CD4-positive, alpha-beta T cell (primary cell): ENCODE measurements at regions not wholly inside any gene's neighbourhood (a gene's known extent, or its start where the extent isn't known, plus 50 kb on each side); places are given as distances from the start of the nearest gene placed in this dataset.

ENCODE experiments used
- ATAC-seq: fragments of 200-7000 bp; cut with Tn5 transposase; one replicate; pipeline ENCODE4 v1.10.0; 2022; ENCODE audit warnings: mild to moderate bottlenecking; ENCODE audit not compliant: poor library complexity
- CTCF ChIA-PET: fragments of 350-600 bp; sonication (Branson Sonifier 250); formaldehyde crosslinking; loops from one replicate; lab custom pipeline; 2021; ENCODE audit warnings: antibody characterized with exemption, inconsistent platforms; lab: Charles Lee
- POLR2A ChIA-PET: fragments of 350-600 bp; sonication (Branson Sonifier 250); formaldehyde crosslinking; loops from one replicate; lab custom pipeline; 2021; ENCODE audit warnings: antibody characterized with exemption, inconsistent platforms; lab: Charles Lee
- DNase-seq, 14 experiments: peaks; one replicate each; pipeline ENCODE4 v3.0.0-alpha.2; 2013 to 2020; ENCODE audit warnings: mixed read lengths in 2 of 14
- H3K27ac ChIP-seq, 2 donors: one replicate each; pipeline versions ENCODE4 v1.5.1 to v1.7.0; 2013; ENCODE audit warnings: low read length in 2 of 2, low read depth in 1 of 2, mild to moderate bottlenecking in 1 of 2
- H3K27me3 ChIP-seq, 2 experiments: 1 replicate in 1 of 2; 2 replicates in 1 of 2; pipeline versions ENCODE4 v1.6.1 to v1.7.0; 2013; ENCODE audit warnings: low read length in 2 of 2, control low read depth in 1 of 2, mild to moderate bottlenecking in 1 of 2, moderate library complexity in 1 of 2; ENCODE audit not compliant: insufficient read depth in 2 of 2, control insufficient read depth in 1 of 2
- H3K36me3 ChIP-seq: one replicate; pipeline ENCODE4 v1.6.1; 2013; ENCODE audit warnings: low read length, control low read depth; ENCODE audit not compliant: insufficient read depth
- H3K4me1 ChIP-seq: one replicate; pipeline ENCODE4 v1.6.1; 2013; ENCODE audit warnings: low read length, control low read depth; ENCODE audit not compliant: insufficient read depth
- H3K4me3 ChIP-seq: one replicate; pipeline ENCODE4 v1.5.1; 2013; ENCODE audit warnings: mild to moderate bottlenecking, low read length, moderate library complexity
- H3K9me3 ChIP-seq, 2 experiments: 1 replicate in 1 of 2; 2 replicates in 1 of 2; pipeline versions ENCODE4 v1.6.1 to v1.7.0; 2013; ENCODE audit warnings: low read length in 2 of 2, mild to moderate bottlenecking in 2 of 2, control low read depth in 1 of 2, moderate library complexity in 1 of 2; ENCODE audit not compliant: control insufficient read depth in 1 of 2, insufficient read depth in 1 of 2
- H3K27ac Mint-ChIP-seq: one replicate; pipeline ENCODE4 v1.8.0; 2020; ENCODE audit warnings: mixed read lengths
- H3K27me3 Mint-ChIP-seq: one replicate; pipeline ENCODE4 v1.8.0; 2021; ENCODE audit warnings: mixed read lengths
- H3K36me3 Mint-ChIP-seq: one replicate; pipeline ENCODE4 v1.8.0; 2021; ENCODE audit warnings: low read depth, mixed read lengths
- H3K4me1 Mint-ChIP-seq: one replicate; pipeline ENCODE4 v1.8.0; 2021; ENCODE audit warnings: low read depth, mixed read lengths
- H3K4me3 Mint-ChIP-seq: one replicate; pipeline ENCODE4 v1.8.0; 2020; ENCODE audit warnings: mild to moderate bottlenecking, mixed read lengths
- H3K9me3 Mint-ChIP-seq: one replicate; pipeline ENCODE4 v1.8.0; 2020; ENCODE audit warnings: mixed read lengths
- intact Hi-C, 2 experiments: fragments of 100-400 bp; cut with DNase I in 1 of 2; cut with micrococcal nuclease in 1 of 2; formaldehyde crosslinking; loops; one replicate each; pipeline versions ENCODE4 v1.15.1 to v1.9.0; 2023 to 2025; cut with DNase I, micrococcal nuclease
- TF ChIP-seq, protein P1 (sequence below): fragments of 200-600 bp; IDR thresholded peaks from one replicate; pipeline ENCODE4 v1.8.0; 2022; ENCODE audit warnings: antibody characterized with exemption, mild to moderate bottlenecking

- CTCF ChIA-PET = no interaction called here
- intact Hi-C loops = no loop called here
- TF ChIP-seq, protein P1, sequence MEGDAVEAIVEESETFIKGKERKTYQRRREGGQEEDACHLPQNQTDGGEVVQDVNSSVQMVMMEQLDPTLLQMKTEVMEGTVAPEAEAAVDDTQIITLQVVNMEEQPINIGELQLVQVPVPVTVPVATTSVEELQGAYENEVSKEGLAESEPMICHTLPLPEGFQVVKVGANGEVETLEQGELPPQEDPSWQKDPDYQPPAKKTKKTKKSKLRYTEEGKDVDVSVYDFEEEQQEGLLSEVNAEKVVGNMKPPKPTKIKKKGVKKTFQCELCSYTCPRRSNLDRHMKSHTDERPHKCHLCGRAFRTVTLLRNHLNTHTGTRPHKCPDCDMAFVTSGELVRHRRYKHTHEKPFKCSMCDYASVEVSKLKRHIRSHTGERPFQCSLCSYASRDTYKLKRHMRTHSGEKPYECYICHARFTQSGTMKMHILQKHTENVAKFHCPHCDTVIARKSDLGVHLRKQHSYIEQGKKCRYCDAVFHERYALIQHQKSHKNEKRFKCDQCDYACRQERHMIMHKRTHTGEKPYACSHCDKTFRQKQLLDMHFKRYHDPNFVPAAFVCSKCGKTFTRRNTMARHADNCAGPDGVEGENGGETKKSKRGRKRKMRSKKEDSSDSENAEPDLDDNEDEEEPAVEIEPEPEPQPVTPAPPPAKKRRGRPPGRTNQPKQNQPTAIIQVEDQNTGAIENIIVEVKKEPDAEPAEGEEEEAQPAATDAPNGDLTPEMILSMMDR = no peak
- no peak overlapping the region for H3K4me3 ChIP-seq
- DNase-seq (no peak), ATAC-seq (no peak)
- no peak overlapping the region for H3K27ac ChIP-seq
- Mint-ChIP-seq H3K4me3 (no peak overlapping the region), H3K4me1 (no peaks in the 10 kb centered on the region), H3K27ac (no peak overlapping the region), H3K36me3 (no peaks in the 10 kb centered on the region), H3K27me3 (peaks cover 41% of the 10 kb centered on the region), H3K9me3 (peaks cover 3% of the 10 kb centered on the region)
- no peaks in the 10 kb centered on the region for H3K27me3 ChIP-seq
- H3K4me1 ChIP-seq = no peaks in the 10 kb centered on the region
- H3K9me3 ChIP-seq = peaks cover 0 to 4% of the 10 kb centered on the region in 2 experiments
- no peaks in the 10 kb centered on the region for H3K36me3 ChIP-seq
- POLR2A ChIA-PET = no interaction called here
Measured at GRCh38 chr17:33366960-33367359, 73.9 kb upstream of the ASIC2 start.

DNA sequence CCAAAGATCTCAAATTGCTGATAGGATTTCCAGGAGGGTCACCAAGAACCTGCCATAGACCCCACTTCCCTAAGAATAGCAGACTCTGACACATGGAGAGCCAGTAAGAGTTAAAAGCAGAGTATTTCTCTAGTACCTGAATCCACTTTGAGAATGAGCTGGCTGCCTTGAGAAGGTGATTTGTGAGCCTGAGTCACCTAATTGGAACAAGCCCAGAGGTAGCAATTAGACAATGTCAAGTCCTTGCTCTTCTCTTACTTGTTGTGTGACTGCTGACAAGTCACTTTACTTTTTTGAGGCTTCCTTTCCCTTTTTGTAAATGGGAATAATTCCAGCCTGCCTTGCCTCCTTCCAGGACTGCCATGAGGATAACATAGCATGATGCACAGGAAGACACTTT, 76.1 kb upstream of the ASIC2 start:
- Histone ChIP-seq H3K4me3 (no peak overlapping the region), H3K9me3 (peaks cover 0 to 4% of the 10 kb centered on the region in 2 experiments), H3K36me3 (no peaks in the 10 kb centered on the region), H3K4me1 (no peaks in the 10 kb centered on the region), H3K27me3 (no peaks in the 10 kb centered on the region), H3K27ac (no peak overlapping the region)
- H3K36me3 Mint-ChIP-seq = no peaks in the 10 kb centered on the region
- H3K4me3 Mint-ChIP-seq = no peak overlapping the region
- CTCF ChIA-PET = no interaction called here
- H3K27me3 Mint-ChIP-seq = peaks cover 43% of the 10 kb centered on the region
- H3K27ac Mint-ChIP-seq = no peak overlapping the region
- POLR2A ChIA-PET = no interaction called here
- TF ChIP-seq, protein P1 = no peak
- no peaks in the 10 kb centered on the region for H3K4me1 Mint-ChIP-seq
- no peak for DNase-seq
- intact Hi-C loops = no loop called here
- peaks cover 3% of the 10 kb centered on the region for H3K9me3 Mint-ChIP-seq
- no peak for ATAC-seq

- Histone ChIP-seq H3K27ac (no peak overlapping the region), H3K4me1 (no peaks in the 10 kb centered on the region), H3K27me3 (no peaks in the 10 kb centered on the region), H3K36me3 (no peaks in the 10 kb centered on the region), H3K9me3 (peaks cover 0 to 4% of the 10 kb centered on the region in 2 experiments), H3K4me3 (no peak overlapping the region)
- CTCF ChIA-PET = no interaction called here
- Mint-ChIP-seq H3K4me3 (no peak overlapping the region), H3K4me1 (no peaks in the 10 kb centered on the region), H3K36me3 (no peaks in the 10 kb centered on the region), H3K9me3 (peaks cover 3% of the 10 kb centered on the region), H3K27ac (no peak overlapping the region), H3K27me3 (peaks cover 36% of the 10 kb centered on the region)
- POLR2A ChIA-PET = no interaction called here
- intact Hi-C loops = no loop called here
- TF ChIP-seq, protein P1 = no peak
- DNase-seq (no peak), ATAC-seq (no peak)
Measured at GRCh38 chr17:33369876-33370275, 76.8 kb upstream of the ASIC2 start.
